NCI-H146 treated with DMSO at 0.1 percent for 48 hours (cell line): ENCODE measurements at regions not wholly inside any gene's neighbourhood (a gene's known extent, or its start where the extent isn't known, plus 50 kb on each side); places are given as distances from the start of the nearest gene placed in this dataset.
A peak's percentile ranks its signal among the peaks of the same experiment; 100 is the strongest.

Source experiments
- DNase-seq: peaks from one replicate; lab custom pipeline; 2025; ENCODE audit not compliant: unreplicated experiment; lab: John Stamatoyannopoulos, UW

DNA sequence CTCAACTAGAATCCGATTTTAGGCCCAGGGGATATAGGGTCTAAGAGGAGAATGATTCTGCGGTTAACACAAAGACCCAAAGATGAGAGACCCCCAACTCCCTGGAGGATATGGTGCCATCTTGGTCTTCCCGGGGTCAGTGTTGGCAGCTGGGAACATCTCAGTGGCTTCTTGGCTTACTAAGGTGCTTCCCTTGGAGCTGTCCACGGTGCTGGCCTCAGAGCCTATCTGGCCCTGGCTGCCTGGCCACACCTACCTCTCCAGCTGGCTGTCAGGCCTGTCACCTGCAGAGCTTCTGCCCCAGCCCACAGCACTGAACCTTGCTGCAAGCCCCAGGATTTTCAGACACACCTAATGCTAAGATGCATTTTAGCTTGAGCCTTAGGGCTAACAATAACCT is 70.7 kb upstream of the THY1 start:
- DNase-seq = no peak

DNA sequence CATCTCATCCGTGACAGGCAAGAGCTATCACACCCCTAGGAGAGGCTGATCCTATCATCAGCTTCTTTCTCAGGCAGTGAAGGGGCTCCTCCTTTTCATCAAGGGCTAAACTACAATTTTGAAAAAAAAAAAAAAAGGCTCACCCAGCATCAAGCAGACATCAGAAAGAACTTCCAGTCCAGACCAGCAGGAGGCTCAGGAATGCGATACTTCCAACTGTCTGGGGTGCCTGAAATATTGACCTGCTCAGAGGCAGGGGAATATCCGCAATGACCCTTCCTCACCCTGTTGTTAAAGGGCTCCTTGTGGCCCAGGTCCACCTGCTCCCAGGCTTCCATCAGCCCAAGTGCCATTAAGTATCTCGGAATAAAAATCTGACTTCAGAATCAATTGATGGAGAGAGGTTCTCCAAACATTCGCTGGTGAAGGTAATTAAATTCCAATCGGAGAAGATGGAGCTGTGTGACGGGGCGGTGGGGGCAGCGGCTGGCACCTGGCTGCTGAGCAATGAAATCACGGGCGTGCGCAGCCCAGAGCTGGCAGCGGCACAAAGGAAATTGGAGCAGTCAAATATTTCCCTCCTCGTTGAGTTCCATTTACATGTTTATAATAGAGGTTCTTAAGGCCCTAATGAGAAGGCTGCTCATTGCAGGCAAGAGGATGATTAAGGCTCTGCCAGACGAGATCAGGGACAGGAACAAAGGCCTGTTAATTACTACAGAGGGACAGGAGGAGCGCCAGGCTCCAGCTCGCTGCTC is 69.0 kb upstream of the THY1 start:
- DNase-seq = peak; percentile 53

DNA sequence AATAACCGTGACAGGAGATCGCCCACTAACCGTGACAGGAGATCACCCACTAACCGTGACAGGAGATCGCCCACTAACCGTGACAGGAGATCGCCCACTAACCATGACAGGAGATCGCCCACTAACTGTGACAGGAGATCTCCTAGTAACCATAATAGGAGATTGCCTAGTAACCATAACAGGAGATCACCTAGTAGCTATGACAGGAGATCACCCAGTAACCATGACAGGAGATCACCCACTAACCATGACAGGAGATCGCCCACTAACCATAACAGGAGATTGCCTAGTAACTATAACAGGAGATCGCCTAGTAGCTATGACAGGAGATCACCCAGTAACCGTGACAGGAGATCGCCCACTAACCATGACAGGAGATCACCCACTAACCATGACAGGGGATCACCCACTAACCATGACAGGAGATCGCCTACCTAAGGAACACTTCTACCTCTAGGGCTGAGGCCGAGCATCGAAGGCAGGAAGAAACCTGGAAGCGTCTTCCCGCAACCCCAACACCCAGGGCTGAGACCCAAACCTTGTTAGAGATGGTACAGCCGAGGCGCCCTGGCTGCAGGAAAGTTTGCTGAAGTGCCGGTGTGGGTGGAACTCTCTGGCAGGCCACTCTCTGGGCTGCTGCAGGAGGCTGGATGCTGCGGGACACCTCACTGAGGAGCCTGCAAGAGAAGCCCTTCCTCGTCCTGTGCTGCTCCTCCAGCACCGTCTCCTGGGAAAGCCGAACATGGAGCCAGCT is 67.5 kb upstream of the THY1 start:
- no peak for DNase-seq

DNA sequence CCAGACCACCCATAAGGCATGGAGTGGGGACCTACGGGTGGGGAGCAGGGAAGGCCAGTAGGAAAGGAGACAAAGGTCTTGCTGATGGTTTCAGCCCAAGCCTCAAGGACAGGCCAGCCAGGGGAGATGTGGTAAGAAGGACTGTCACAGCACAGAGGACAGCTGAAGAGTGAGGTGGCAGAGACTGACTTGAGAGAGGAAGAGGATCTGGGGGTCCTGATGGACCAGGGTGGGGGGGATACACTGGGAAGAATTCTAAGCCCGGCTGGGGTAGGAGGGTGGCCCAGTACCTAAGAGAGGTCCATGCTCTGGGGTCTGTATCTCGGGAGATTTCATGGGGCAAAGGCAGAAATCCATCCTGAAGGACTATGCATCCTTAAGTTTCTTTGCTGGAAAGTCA is 66.1 kb upstream of the THY1 start:
- DNase-seq = no peak

DNA sequence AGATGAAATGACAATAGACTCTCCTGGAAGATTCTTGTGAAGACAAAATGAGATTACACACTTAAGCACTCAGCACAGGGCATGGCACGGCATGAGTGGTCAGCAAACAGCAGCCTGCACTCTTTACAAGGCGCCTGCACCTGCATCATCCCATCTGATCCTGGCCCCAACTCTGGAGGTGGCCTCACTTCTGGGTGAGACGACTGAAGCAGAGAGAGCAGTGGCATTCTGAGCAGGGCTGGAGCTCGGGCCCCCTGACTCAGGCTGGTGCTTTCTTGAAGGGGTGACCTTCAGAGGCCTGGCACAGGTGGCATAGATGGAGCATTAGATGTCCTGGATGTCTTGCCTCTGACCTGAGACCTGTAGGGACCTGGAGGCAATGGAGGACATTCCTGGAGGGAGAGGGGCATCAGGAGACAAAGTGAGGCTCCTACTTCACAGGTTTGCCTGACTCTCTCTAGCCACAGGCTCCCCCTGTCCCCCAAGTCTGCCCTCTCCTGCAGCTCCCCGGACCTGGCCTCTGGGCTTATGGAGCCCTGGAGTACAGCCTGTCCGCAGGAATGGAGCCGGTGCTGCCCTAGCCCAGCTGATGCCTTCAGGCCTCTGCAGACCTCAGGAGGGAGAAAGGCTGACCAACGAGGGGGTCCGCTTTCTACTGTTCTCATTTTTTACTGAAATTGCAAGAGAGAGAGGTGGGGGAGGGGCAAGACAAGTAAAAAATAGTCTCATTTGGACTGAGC is 65.5 kb upstream of the THY1 start:
- no peak for DNase-seq

DNA sequence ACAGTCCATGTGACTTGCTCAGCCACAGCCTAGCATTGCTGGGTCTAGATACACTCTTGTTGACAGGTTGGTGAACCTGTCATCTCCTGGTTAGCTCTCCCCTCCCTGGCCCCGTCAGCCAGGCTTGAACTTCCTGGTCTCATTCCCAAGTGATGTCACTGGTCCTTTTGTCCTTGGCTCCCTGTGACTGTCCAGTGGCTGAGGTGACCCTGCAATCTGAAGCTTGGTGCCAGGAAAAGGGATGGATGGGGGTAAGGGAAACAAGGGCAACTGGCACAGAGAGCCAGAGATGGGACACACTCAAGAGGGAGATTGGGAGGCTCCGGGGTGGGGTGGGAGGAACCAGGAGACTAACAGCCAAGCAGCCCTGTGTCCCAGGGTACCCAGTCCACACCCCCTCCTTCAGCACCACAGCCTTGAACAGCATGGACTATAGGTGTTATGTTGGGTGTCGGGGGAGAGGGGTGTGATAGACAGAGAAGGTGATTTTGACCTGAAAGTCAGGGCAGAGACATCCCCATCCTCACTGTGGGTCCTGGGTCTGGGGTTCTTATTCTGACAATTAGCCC is 63.8 kb upstream of the THY1 start:
- no peak for DNase-seq

DNA sequence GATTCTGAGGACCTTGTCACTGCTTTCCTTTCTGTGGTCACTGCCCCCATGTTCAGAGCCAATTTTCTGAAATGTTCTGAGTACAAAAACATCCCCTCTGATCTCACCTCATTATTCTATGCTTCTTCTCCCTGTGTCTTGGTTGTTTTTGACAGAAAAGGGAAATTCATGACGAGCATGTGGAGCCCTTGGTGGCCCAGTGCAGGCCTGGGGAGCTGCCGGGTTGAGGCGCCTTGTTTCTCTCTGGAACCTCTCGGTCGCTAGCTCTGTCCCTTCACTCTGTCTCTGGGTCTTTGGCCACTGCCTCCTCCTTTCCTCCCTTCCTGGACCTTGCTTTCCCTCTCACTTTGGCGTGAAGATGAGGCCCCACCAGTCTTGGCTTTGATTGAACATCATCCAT is 63.0 kb upstream of the THY1 start:
- no peak for DNase-seq

DNA sequence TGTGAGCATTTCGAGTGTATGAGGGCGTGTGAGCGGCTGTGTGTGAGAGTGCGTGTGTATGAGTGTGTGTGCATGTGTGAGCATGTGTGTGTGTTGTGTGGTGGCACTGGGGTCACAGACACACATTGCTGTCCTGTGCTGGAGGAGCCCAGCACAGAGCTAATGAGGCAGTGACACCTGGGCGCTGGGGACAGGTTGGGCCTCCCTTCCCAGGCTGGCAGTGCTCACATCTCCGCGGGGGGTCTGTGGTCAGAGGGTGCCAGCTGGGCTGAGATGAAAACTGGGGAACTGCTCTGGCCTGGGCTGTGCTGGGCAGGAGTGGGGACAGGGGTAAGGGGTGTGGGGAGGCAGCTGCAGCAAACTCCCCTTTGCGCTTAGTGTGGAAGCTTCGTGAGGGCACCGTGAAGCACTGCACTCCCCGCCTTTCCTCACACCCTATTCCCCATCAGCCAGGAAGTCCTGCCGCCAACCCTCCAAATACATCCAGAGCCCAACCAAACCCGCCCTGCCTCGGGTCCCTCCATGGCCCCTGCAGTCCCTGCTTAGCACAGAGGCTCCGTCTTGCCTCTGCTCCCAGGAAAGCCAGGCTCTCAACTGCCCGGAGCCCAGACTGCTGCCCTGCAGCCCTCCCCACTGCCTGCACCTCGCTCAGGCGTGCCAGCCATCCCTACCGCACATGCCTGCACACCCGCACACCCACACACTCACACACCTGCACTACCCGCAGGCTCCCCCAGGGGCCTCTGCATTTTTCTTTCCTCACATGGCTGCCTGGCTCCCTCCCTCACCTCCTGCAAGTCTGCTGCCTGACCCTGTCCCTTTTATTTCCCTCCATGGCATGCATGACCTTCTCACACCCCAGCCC is 62.0 kb upstream of the THY1 start:
- DNase-seq = no peak

DNA sequence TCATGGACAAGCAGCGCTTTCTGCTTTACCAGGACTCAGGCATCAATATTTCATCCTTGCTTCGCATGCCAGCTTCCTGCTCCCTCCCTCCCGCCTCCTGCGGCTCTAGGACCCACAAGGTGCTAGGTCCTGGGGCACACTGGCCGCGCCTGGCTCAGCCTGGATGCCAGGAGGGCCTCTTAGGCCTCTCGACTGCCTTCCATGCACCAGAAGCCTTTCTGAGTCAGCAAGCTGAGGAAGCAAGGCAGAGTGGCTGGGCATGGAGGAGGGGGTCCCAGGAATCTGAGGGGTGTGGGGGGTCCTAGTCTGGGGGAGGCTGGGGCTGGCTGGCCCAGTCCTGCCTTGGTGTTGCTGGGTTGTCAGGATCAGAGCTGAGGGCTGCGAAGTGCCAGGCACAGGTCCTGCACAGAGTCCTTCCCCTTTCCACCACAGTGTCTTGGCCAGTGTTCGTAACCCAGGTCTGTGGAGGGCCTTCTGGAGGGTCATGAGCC is 61.0 kb upstream of the THY1 start:
- no peak for DNase-seq

DNA sequence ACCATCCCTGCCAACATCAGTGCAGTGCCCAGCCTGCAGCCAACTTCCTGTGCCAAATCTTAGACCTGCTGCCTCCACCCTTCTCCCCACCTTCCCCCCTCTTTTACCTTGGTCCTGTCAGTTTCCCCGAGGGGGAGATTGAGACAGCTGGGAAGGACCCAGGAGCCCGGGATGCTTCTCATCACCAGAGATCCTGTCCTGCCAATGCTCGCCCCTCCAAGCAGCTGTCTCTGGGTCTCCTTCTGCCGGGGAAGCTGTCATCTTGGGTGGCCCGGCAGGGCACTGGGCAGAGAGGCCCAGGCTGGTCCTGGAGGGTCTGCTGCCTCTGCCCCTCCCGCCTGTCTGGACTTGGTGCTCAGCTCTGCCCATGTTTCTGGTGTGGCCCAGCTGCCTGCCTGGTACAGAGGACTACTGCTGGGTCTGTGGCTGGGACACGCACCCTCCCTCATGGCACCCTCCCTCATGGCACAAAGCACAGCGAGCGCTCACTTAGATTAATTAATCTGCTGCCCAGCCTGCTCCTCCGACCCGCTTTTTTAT is 60.4 kb upstream of the THY1 start:
- DNase-seq = no peak

DNA sequence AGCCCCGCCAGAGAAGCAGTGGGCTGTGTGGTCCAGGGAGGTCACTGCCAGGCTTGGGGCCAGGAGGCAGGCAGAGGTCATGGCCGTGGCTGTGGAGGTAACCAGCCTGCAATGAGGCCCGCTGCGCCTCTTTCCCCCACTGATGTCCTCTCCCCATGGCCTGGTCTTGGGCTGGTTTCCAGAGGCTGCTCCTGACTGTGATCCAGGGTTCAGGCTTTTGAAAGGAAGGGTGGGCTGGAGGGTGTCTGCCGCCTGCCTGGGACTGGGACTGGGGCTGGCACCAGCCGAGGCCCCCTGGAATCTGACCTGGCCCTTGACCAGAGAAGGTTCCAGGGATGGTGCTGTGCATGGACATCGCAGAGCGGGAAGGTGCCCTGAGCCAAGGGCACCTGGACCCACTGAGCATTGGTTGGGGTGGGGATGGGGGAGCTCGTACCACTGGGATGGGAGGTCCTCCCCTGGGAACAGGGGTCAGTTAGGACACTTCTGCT is 59.6 kb upstream of the THY1 start:
- DNase-seq = no peak

DNA sequence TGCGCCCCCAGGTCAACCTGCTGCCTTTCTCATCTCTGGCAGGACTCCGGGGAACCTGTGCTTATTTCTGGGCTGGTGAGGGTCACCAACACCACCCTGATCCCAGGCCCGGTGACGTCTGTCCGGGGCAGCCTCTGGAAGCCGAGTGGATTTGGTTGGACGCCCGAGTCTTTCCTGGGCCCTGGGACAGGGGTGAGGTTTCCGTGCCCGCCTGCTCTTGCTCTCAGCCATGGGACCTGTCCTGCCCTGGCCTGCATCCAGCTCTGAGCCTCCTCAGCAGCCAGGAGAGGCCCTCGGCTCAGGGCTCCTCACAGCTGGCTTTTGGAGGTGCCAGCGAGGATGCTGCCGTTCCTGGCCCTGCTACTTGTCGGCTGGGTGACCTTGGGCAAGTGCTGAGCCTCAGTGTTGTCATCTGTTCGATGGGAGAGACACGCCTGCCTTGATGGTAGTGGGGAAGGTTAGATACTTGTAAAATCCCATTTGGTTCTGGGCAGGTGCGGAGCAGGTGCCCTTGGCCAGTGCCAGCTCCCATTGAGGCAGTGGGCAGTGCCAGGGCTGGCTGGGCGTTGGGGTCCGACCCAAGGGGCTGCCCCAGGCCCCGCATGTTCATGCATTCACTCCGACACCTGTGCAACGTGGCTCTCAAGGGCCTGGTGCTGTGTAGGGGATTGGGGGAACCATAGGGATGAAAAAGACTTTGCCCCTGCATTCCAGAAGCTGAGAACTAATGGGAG is 58.9 kb upstream of the THY1 start:
- DNase-seq = no peak

DNA sequence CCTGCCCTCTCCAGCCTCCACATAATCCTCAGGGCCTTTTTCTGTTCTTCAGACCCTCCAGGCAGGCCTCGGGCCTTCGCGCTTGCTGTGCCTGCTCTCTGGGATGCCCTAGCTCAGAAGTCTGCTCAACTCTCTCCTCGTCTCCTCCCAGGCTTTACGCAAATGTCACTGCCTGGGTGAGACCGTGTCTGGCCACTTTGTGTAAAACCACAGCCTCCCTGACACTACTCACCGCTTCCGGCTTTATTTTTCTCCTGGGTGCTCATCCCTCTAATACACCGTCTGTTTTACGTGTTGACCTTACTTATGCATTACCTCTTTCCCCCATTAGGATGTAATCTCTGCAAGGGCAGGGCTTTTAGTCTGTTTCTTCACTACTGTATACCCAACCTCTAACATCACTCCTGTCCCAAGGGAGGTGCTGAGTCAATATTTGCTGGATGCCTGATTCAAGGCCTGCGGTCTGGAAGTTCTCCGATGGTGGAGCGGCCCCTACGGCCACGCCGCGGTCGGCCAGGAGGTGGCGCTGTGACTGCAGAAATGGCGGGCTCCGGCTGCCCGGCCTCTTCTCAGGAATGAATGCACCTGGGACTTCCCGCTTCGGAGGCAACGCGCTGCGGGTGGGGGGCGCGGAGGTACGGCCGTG is 58.2 kb upstream of the THY1 start:
- peak; percentile 39 for DNase-seq

DNA sequence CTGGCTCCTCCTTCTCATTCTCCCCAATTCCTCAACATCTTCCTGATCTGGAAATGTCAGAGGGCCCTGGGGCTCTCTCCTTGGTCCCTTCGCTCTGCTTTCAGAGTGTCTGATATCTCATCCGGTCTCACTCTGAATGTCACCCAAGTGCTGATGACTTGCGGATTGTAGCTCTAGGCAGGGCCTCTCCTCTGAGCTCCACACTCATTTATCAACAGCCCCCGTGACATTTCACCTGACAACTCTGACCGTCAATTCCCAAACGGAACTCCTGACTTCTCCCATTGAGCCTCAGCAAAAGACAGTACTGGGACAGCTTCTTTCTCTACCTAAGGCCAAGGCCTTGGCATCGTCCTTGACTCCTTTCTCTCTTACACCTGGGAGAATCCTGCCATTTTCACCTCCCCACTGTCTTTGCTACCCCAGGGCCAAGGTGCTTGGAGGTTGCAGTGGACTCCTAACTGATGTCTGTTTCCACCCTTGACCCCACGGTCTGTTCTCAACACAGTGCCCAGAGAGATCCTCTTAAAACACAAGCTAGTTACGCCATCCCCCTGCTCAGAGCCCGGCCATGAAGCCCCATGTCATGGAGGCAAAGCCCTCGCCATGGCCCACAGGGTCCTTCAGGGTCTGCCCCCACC is 57.5 kb upstream of the THY1 start:
- DNase-seq = no peak

DNA sequence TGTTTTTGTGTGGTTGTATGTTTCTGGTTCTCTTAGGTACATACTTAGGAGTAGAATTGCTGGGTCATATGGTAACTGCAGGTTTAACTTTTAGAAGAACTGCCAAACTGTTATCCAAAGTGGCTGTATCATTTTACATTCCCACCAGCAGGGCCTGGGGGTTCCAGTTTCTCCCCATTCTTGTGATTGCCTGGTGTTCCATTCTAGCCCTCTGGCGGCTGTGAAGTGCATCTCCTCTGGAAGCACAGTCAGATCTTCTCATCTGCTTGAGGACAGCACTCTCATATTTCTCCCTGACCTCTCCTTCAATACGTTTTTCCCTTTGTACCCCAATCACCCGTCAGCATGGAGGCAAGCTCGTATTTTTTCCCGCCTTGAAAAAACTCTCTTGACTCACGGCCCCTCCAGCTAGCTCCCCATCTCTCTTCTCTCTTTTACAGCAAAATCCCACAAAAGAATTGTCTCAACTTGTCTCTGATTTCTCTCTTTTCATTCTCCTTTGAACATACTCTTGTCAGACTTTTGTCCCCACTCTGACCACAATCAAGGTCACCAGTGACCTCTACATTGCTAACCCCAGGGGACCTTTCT is 56.8 kb upstream of the THY1 start:
- no peak for DNase-seq

DNA sequence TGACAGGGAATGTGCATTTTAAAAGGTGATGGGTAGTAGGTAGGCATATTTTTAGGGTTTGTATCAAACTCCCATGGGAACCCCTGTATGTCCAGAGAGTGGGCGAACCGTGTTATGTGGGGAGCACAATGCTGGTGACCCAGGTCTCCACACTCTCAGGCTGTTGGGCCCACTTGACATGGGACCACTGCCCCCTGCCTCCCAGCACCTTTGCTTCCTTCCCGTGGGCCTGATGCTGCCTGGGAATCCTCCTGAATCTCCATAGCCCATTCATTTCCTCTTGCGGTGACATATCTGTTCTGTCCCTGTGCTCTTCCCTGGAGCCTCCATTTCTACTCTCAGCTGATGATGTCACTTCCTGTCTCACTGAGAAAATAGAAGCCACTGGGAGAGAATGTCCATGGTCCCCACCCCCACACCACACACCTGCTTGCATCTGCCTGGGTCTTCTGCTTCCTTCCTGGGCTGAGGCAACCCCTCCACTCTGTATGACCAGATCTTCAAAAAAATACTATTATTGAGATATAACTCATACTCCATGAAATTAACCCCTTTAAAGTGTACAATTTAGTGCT is 55.8 kb upstream of the THY1 start:
- no peak for DNase-seq

DNA sequence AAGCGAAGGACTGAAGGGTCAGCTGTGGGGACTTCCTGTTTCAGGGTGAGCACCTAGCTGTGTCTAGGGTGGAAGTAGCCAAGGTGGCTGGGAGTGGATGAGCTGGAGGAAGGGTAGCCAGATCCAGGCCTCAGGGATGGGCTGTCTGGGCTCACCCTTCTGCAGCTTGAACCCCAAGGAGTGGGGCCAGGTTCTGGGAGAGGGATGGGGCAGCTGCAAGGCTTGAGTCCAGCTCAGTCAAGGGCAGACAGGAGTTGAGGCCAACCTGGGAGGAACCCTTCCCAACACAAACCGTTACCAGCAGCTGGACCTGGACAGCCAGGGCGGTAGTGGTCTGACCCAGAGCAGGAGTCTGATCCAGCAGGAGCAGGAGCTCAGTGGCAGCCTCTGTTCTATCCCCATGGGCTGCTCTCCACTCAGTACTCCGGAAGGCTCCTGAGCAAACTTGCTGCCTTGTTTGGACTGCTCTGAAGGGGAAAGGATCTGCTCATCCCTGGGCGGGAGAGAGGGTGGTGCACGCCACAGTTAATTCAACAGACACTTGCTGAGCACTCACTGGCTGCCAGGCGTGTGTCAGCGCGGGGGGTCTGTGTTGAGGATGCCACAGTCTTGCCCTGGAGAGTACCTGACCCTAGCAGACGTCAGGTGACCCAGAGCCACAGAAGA is 53.8 kb upstream of the THY1 start:
- no peak for DNase-seq
